H1 (cell line): ENCODE measurements at regions not wholly inside any gene's neighbourhood (a gene's known extent, or its start where the extent isn't known, plus 50 kb on each side); places are given as distances from the start of the nearest gene placed in this dataset.

Experiments
- CTCF ChIA-PET: fragments of 300-600 bp; sonication (Branson Sonifier 250); formaldehyde crosslinking; loops from one replicate; lab custom pipeline; 2021; ENCODE audit not compliant: partially characterized antibody; lab: Charles Lee
- POLR2A ChIA-PET: fragments of 300-600 bp; sonication (Branson Sonifier 250); formaldehyde crosslinking; loops from one replicate; lab custom pipeline; 2021; ENCODE audit warnings: inconsistent platforms; ENCODE audit not compliant: partially characterized antibody; lab: Charles Lee
- DNase-seq, 2 experiments: peaks; one replicate each; pipeline versions ENCODE4 v3.0.0 to v3.0.0-alpha.2; 2010 to 2022; ENCODE audit warnings: low spot score in 2 of 2, low read depth in 1 of 2, mixed read lengths in 1 of 2
- FAIRE-seq: peaks from 2 replicates; lab custom pipeline; 2011; peaks lifted over from hg19 to GRCh38; lab: Jason Lieb, UNC
- H2AFZ ChIP-seq: 2 replicates; pipeline ENCODE4 v1.8.1; 2012; ENCODE audit warnings: low read length, inconsistent platforms
- H2AK5ac ChIP-seq: 2 replicates; pipeline ENCODE4 v1.6.1; 2013; ENCODE audit warnings: low read depth, low read length
- H2BK120ac ChIP-seq: replicated peaks from 2 replicates; pipeline ENCODE3; 2013; ENCODE audit warnings: low read depth, low read length, inconsistent platforms
- H2BK12ac ChIP-seq: 2 replicates; pipeline ENCODE4 v1.6.1; 2013; ENCODE audit warnings: low read depth, low read length
- H2BK15ac ChIP-seq: 2 replicates; pipeline ENCODE4 v1.6.1; 2013; ENCODE audit warnings: low read length
- H2BK20ac ChIP-seq: 2 replicates; pipeline ENCODE4 v1.6.1; 2013; ENCODE audit warnings: low read length
- H2BK5ac ChIP-seq: 2 replicates; pipeline ENCODE4 v1.6.1; 2013; ENCODE audit warnings: low read depth, low read length
- H3K14ac ChIP-seq: 2 replicates; pipeline ENCODE4 v1.6.1; 2013; ENCODE audit warnings: inconsistent platforms; ENCODE audit not compliant: insufficient read length
- H3K18ac ChIP-seq: 2 replicates; pipeline ENCODE4 v1.6.1; 2013; ENCODE audit warnings: low read length; ENCODE audit errors: extremely low read depth
- H3K23ac ChIP-seq: 2 replicates; pipeline ENCODE4 v1.6.1; 2013; ENCODE audit warnings: inconsistent platforms; ENCODE audit not compliant: insufficient read length
- H3K23me2 ChIP-seq: 2 replicates; pipeline ENCODE4 v1.6.1; 2013; ENCODE audit warnings: low read depth, low read length
- H3K27ac ChIP-seq: 2 replicates; pipeline ENCODE4 v1.6.1; 2011; ENCODE audit warnings: low read depth, low read length, inconsistent platforms
- H3K27me3 ChIP-seq, 4 experiments: replicated peaks in 1 of 4; 1 replicate in 1 of 4; 2 replicates in 3 of 4; pipeline versions ENCODE4 v1.6.1 to v1.8.1; 2011 to 2013; ENCODE audit warnings: low read length in 3 of 4, mild to moderate bottlenecking in 3 of 4, inconsistent platforms in 2 of 4, mixed read lengths in 2 of 4, moderate library complexity in 1 of 4; ENCODE audit not compliant: control insufficient read depth in 3 of 4, insufficient read depth in 3 of 4; ENCODE audit errors: extremely low read depth in 1 of 4
- H3K36me3 ChIP-seq, 4 experiments: 2 replicates each; pipeline versions ENCODE4 v1.6.1 to v1.8.1; 2011 to 2013; ENCODE audit warnings: mild to moderate bottlenecking in 4 of 4, low read length in 3 of 4, moderate library complexity in 2 of 4, control low read depth in 1 of 4, inconsistent platforms in 1 of 4; ENCODE audit not compliant: insufficient read depth in 4 of 4, control insufficient read depth in 2 of 4
- H3K4ac ChIP-seq: replicated peaks from 2 replicates; pipeline ENCODE3; 2013; ENCODE audit warnings: low read length, low read depth, mixed read lengths, inconsistent platforms; ENCODE audit not compliant: insufficient read length
- H3K4me1 ChIP-seq, 4 experiments: replicated peaks in 1 of 4; 1 replicate in 1 of 4; 2 replicates in 3 of 4; pipeline versions ENCODE4 v1.6.1 to v1.8.1; 2011 to 2013; ENCODE audit warnings: low read length in 3 of 4, inconsistent platforms in 2 of 4, mixed read lengths in 1 of 4; ENCODE audit not compliant: insufficient read depth in 4 of 4, control insufficient read depth in 3 of 4
- H3K4me2 ChIP-seq, 2 experiments: 2 replicates each; pipeline versions ENCODE4 v1.6.1 to v1.8.1; 2011 to 2013; ENCODE audit warnings: low read depth in 2 of 2, low read length in 2 of 2, control low read depth in 1 of 2, inconsistent platforms in 1 of 2, mild to moderate bottlenecking in 1 of 2; ENCODE audit not compliant: insufficient read depth in 1 of 2
- H3K4me3 ChIP-seq, 4 experiments: fragments of 200-600, 300-600 bp in 1 of 4; sonication (generic), shearing (Covaris generic), sonication (Bioruptor Twin) in 1 of 4; 2 replicates each; pipeline versions ENCODE4 v1.5.1 to v1.8.1; 2011 to 2016; ENCODE audit warnings: low read length in 4 of 4, low read depth in 3 of 4, control low read depth in 2 of 4, inconsistent platforms in 2 of 4, mild to moderate bottlenecking in 2 of 4, mixed read lengths in 1 of 4, moderate library complexity in 1 of 4; ENCODE audit not compliant: insufficient read depth in 2 of 4; ENCODE audit errors: extremely low read depth in 1 of 4
- H3K56ac ChIP-seq: replicated peaks from 2 replicates; pipeline ENCODE3; 2013; ENCODE audit warnings: low read depth, mild to moderate bottlenecking, mixed read lengths, low read length, inconsistent platforms; ENCODE audit not compliant: insufficient read length
- H3K79me1 ChIP-seq: 2 replicates; pipeline ENCODE4 v1.6.1; 2013; ENCODE audit warnings: low read depth, low read length, control low read depth
- H3K79me2 ChIP-seq, 2 experiments: 2 replicates each; pipeline versions ENCODE4 v1.6.1 to v1.8.1; 2012 to 2013; ENCODE audit warnings: low read length in 2 of 2, mild to moderate bottlenecking in 2 of 2, inconsistent platforms in 1 of 2; ENCODE audit not compliant: insufficient read depth in 2 of 2, control insufficient read depth in 1 of 2
- H3K9ac ChIP-seq, 4 experiments: replicated peaks in 1 of 4; 1 replicate in 1 of 4; 2 replicates in 3 of 4; pipeline versions ENCODE4 v1.6.1 to v1.8.1; 2011 to 2013; ENCODE audit warnings: low read depth in 3 of 4, low read length in 3 of 4, control low read depth in 2 of 4, mild to moderate bottlenecking in 2 of 4, moderate library complexity in 2 of 4, inconsistent platforms in 1 of 4; ENCODE audit errors: extremely low read depth in 1 of 4
- H3K9me3 ChIP-seq, 2 experiments: 2 replicates each; pipeline versions ENCODE4 v1.6.1 to v1.8.1; 2012 to 2013; ENCODE audit warnings: mild to moderate bottlenecking in 2 of 2, moderate library complexity in 2 of 2, control low read depth in 1 of 2, inconsistent platforms in 1 of 2, low read depth in 1 of 2, low read length in 1 of 2, mixed read lengths in 1 of 2; ENCODE audit not compliant: insufficient read depth in 2 of 2
- H4K20me1 ChIP-seq, 2 experiments: replicated peaks in 1 of 2; 2 replicates each; pipeline versions ENCODE3 to v1.8.1; 2011 to 2013; ENCODE audit warnings: inconsistent platforms in 2 of 2, low read length in 2 of 2, mild to moderate bottlenecking in 1 of 2; ENCODE audit not compliant: insufficient read depth in 2 of 2, control insufficient read depth in 1 of 2
- H4K5ac ChIP-seq: 2 replicates; pipeline ENCODE4 v1.6.1; 2013; ENCODE audit warnings: low read length, low read depth, mixed read lengths, inconsistent platforms; ENCODE audit not compliant: insufficient read length
- H4K8ac ChIP-seq: 2 replicates; pipeline ENCODE4 v1.8.0; 2013; ENCODE audit warnings: mild to moderate bottlenecking, moderate library complexity, low read length, inconsistent platforms; ENCODE audit not compliant: insufficient read depth; ENCODE audit errors: extremely low read depth
- H4K91ac ChIP-seq: replicated peaks from 2 replicates; pipeline ENCODE3; 2013; ENCODE audit warnings: low read length, mixed read lengths, inconsistent platforms; ENCODE audit not compliant: insufficient read length
- BCL11A ChIP-seq, 2 experiments: IDR thresholded peaks; one replicate each; pipeline ENCODE4 v1.6.1; 2011; ENCODE audit warnings: low read depth in 2 of 2, low read length in 2 of 2, mild to moderate bottlenecking in 2 of 2
- BRCA1 ChIP-seq: IDR thresholded peaks from 2 replicates; pipeline ENCODE4 v1.6.1; 2012; ENCODE audit warnings: low read depth, low read length, improper control_type of control experiment
- CREB1 ChIP-seq: IDR thresholded peaks from 2 replicates; pipeline ENCODE4 v1.6.1; 2012; ENCODE audit warnings: inconsistent platforms
- GABPA ChIP-seq: IDR thresholded peaks from 2 replicates; pipeline ENCODE4 v1.6.1; 2011; ENCODE audit warnings: mild to moderate bottlenecking, low read length, moderate library complexity, borderline replicate concordance; ENCODE audit not compliant: insufficient read depth
- MAX ChIP-seq: IDR thresholded peaks from 2 replicates; pipeline ENCODE4 v1.6.1; 2012; ENCODE audit warnings: inconsistent platforms
- PHF8 ChIP-seq: fragments of 200-600 bp; sonication (generic); conservative IDR thresholded peaks from 2 replicates; pipeline ENCODE4 v1.7.1; 2012; ENCODE audit warnings: low read depth, mild to moderate bottlenecking, inconsistent platforms, low read length, moderate library complexity
- RBBP5 ChIP-seq: IDR thresholded peaks from 2 replicates; pipeline ENCODE4 v1.7.1; 2012; ENCODE audit warnings: low read depth, mild to moderate bottlenecking, inconsistent platforms, low read length, moderate library complexity, borderline replicate concordance
- RFX5 ChIP-seq: IDR thresholded peaks from 2 replicates; pipeline ENCODE4 v1.6.1; 2011; ENCODE audit warnings: low read depth, low read length, improper control_type of control experiment, borderline replicate concordance
- TAF7 ChIP-seq: optimal IDR thresholded peaks from 2 replicates; pipeline ENCODE3; 2011; ENCODE audit warnings: low read depth, mild to moderate bottlenecking, inconsistent platforms, low read length, moderate library complexity, borderline replicate concordance
- TBP ChIP-seq: IDR thresholded peaks from 2 replicates; pipeline ENCODE4 v1.6.1; 2011; ENCODE audit warnings: low read depth, low read length, improper control_type of control experiment
- ZNF274 ChIP-seq: IDR thresholded peaks from 2 replicates; pipeline ENCODE4 v1.7.0; 2012; ENCODE audit warnings: low read length, borderline replicate concordance; ENCODE audit errors: extremely low read depth
- WGBS, 2 experiments: shearing (Covaris generic) in 1 of 2; methylation state at CpG; one replicate each; pipeline versions ENCODE4 v1.1.6 to v1.1.7; 2013 to 2015; ENCODE audit warnings: low lambda C conversion rate in 2 of 2, mixed read lengths in 2 of 2, inconsistent platforms in 1 of 2, low coverage in 1 of 2, missing lambda C conversion rate in 1 of 2; ENCODE audit not compliant: insufficient replicate concordance in 2 of 2, insufficient coverage in 1 of 2, insufficient read length in 1 of 2; ENCODE audit errors: extremely low coverage in 1 of 2, missing lambda C conversion rate in 1 of 2; 5-methylcytosine and 5-hydroxymethylcytosine counted together

GRCh38 chr13:77475345-77476084 is 60.0 kb upstream of the SCEL start:
- Histone ChIP-seq H3K23ac (no peak overlapping the region), H2BK20ac (no peak overlapping the region), H3K56ac (no peak overlapping the region), H3K27me3 (no peaks in the 10 kb centered on the region), H3K9me3 (peaks cover 0 to 3% of the 10 kb centered on the region in 2 experiments; a peak in 1 of 4 replicates), H2BK120ac (no peak overlapping the region), H2BK5ac (no peak overlapping the region), H2AFZ (no peak overlapping the region), H3K9ac (no peak overlapping the region), H4K20me1 (no peaks in the 10 kb centered on the region), H3K4ac (no peak overlapping the region), H3K27ac (no peak overlapping the region), H3K23me2 (no peaks in the 10 kb centered on the region), H4K91ac (no peak overlapping the region), H2AK5ac (no peak overlapping the region), H3K14ac (no peak overlapping the region), H3K4me2 (no peak overlapping the region), H3K4me3 (no peak overlapping the region), H3K79me1 (no peaks in the 10 kb centered on the region), H3K18ac (no peak overlapping the region), H3K79me2 (no peaks in the 10 kb centered on the region), H4K8ac (no peak overlapping the region), H2BK12ac (no peak overlapping the region), H2BK15ac (no peak overlapping the region), H3K4me1 (peaks cover 2 to 5% (median 4%) of the 10 kb centered on the region in 4 experiments; a peak in 4 of 7 replicates), H3K36me3 (no peaks in the 10 kb centered on the region), H4K5ac (no peak overlapping the region)
- ChIA-PET POLR2A (no interaction called here), CTCF (interaction anchor here (0.7 to 2.7 kb wide), 6 partner anchors 10 to 474 kb away, joined by 3 to 11 read pairs (median 4); no protein-coding TSS in a partner anchor)
- FAIRE-seq, result no peak
- 94% methylated on average over 30 of the region's 47 CpGs; no CpG with 5 or more reads in 1 of the 2 experiments for WGBS, 2 experiments
- no peak for DNase-seq
- TF ChIP-seq MAX (no peak), RBBP5 (no peak), TAF7 (no peak), GABPA (no peak), ZNF274 (no peak), CREB1 (no peak), BCL11A (IDR thresholded peaks at IDR 0.05; ENCODE audit: low read depth in 2 of 2, low read length in 2 of 2) (no peak), TBP (no peak), PHF8 (no peak), RFX5 (no peak), BRCA1 (no peak)
